Suprapubic skin (tissue), 2 donors: ENCODE measurements at regions not wholly inside any gene's neighbourhood (a gene's known extent, or its start where the extent isn't known, plus 50 kb on each side); places are given as distances from the start of the nearest gene placed in this dataset.

ENCODE experiments used
- EP300 ChIP-seq: sonication (generic); formaldehyde crosslinking; IDR thresholded peaks from one replicate; pipeline ENCODE4 v1.6.1; 2017; ENCODE audit warnings: antibody characterized with exemption
- POLR2A ChIP-seq, 2 donors: fragments of 450-650 bp; IDR thresholded peaks; one replicate each; pipeline ENCODE4 v1.6.1; 2017; ENCODE audit warnings: antibody characterized with exemption in 2 of 2, mild to moderate bottlenecking in 2 of 2, moderate library complexity in 2 of 2

- no peak for TF ChIP-seq EP300
- TF ChIP-seq POLR2A (IDR thresholded peaks at IDR 0.05) = no peak
Observed at GRCh38 chr3:197353867-197354567, 55.6 kb upstream of the DLG1 start.
